H1 (cell line): ENCODE measurements at regions not wholly inside any gene's neighbourhood (a gene's known extent, or its start where the extent isn't known, plus 50 kb on each side); places are given as distances from the start of the nearest gene placed in this dataset.

Experiments used
- SP1 ChIP-seq: IDR thresholded peaks from 2 replicates; pipeline ENCODE4 v1.6.1; 2011; ENCODE audit warnings: low read depth, low read length
- TBP ChIP-seq: IDR thresholded peaks from 2 replicates; pipeline ENCODE4 v1.6.1; 2011; ENCODE audit warnings: low read depth, low read length, improper control_type of control experiment

GRCh38 chr1:169044296-169044695, 62.2 kb upstream of the ATP1B1 start (continued):
- TF ChIP-seq SP1 (no peak), TBP (no peak)
